ENCODE measurements at regions not wholly inside any gene's neighbourhood (a gene's known extent, or its start where the extent isn't known, plus 50 kb on each side); places are given as distances from the start of the nearest gene placed in this dataset.

- TF ChIP-seq NFRKB (IDR thresholded peaks at IDR 0.05): no peak
- TF ChIP-seq, protein P1, sequence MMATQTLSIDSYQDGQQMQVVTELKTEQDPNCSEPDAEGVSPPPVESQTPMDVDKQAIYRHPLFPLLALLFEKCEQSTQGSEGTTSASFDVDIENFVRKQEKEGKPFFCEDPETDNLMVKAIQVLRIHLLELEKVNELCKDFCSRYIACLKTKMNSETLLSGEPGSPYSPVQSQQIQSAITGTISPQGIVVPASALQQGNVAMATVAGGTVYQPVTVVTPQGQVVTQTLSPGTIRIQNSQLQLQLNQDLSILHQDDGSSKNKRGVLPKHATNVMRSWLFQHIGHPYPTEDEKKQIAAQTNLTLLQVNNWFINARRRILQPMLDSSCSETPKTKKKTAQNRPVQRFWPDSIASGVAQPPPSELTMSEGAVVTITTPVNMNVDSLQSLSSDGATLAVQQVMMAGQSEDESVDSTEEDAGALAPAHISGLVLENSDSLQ (IDR thresholded peaks at IDR 0.05): no peak
- TF ChIP-seq ARNT (IDR thresholded peaks at IDR 0.05): no peak
- TF ChIP-seq ELF4 (IDR thresholded peaks at IDR 0.05): no peak
- TF ChIP-seq BHLHE40 (IDR thresholded peaks at IDR 0.05; ENCODE audit: borderline replicate concordance): no peak
- TF ChIP-seq FOXA1 (IDR thresholded peaks at IDR 0.05): no peak
- TF ChIP-seq FOXK2 (IDR thresholded peaks at IDR 0.05): no peak
- TF ChIP-seq SP1 (IDR thresholded peaks at IDR 0.05): no peak
- no peak for TF ChIP-seq LEF1 (IDR thresholded peaks at IDR 0.05; ENCODE audit: borderline replicate concordance)
- no peak for TF ChIP-seq ZNF384 (IDR thresholded peaks at IDR 0.05)
Measured at GRCh38 chr18:51345848-51346391, 148.4 kb upstream of the MEX3C start.
